ENCODE measurements at regions not wholly inside any gene's neighbourhood (a gene's known extent, or its start where the extent isn't known, plus 50 kb on each side); places are given as distances from the start of the nearest gene placed in this dataset.

DNA sequence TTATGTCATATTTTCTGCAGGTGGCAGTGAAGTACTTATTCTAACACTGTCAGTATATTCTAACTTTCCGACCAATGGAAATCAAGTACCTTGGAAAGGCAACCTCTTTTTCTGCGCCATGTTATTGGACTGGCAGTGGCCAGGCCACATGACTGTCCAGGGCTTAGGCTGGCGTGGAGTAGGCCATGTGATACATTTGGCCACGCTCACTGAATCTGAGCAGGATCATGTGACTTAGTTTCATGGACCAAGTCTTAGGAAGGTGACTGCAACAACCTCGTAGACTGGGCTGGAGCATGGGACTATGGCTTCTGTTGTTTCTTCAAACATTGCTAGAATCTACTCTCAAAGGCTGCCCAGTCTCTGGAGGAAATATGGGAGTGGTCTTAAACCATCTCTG, 60.4 kb upstream of the HAAO start:
- no peak for DNase-seq (ENCODE audit: low read depth, low spot score)
- no peak overlapping the region for H3K4me3 ChIP-seq (ENCODE audit: low read length)

DNA sequence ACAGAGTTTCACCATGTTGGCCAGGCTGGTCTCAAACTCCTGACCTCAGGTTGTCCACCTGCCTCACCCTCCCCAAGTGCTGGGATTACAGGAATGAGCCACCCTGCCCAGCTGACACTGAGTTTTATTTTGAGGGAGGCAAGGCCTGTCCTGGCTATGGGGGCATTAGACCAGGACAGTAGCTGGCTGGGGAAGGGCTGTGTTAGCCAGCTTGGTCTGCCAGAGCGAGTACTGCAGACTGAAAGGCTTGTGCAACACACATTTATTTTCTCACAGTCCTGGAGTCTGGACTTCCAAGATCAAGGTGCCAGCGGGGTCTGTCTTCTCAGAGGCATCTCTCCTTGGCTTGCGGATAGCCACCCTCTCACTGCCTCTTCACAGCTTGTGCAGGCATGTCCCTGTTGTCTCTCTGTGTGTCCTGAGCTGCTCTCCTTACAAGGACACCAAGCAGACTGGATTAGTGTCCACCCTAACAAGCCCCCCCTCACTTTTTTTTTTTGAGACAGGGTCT, 59.4 kb upstream of the HAAO start:
- H3K4me3 ChIP-seq (ENCODE audit: low read length), result no peak overlapping the region
- DNase-seq (ENCODE audit: low read depth, low spot score), result no peak

DNA sequence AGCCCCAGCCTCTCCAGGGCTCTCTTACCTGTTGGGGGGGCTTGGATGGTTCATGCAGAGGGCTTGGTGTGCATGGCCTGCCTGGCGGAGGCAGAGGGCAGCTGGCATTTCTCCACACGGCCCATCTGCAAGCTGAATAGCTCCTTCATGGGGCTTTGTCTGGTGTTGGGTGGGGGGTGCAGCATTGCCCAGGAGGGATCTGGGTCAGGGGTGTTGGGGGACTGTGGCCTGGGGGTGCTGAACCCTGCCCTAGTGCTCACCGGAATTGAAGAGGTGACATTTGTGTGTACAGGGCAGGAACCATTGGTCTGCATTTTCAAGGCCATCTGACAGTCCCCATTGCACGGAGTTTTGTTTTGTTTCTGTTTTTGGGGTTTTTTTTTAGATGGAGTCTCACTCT, 58.8 kb upstream of the HAAO start:
- no peak for DNase-seq (ENCODE audit: low read depth, low spot score)
- no peak overlapping the region for H3K4me3 ChIP-seq (ENCODE audit: low read length)

DNA sequence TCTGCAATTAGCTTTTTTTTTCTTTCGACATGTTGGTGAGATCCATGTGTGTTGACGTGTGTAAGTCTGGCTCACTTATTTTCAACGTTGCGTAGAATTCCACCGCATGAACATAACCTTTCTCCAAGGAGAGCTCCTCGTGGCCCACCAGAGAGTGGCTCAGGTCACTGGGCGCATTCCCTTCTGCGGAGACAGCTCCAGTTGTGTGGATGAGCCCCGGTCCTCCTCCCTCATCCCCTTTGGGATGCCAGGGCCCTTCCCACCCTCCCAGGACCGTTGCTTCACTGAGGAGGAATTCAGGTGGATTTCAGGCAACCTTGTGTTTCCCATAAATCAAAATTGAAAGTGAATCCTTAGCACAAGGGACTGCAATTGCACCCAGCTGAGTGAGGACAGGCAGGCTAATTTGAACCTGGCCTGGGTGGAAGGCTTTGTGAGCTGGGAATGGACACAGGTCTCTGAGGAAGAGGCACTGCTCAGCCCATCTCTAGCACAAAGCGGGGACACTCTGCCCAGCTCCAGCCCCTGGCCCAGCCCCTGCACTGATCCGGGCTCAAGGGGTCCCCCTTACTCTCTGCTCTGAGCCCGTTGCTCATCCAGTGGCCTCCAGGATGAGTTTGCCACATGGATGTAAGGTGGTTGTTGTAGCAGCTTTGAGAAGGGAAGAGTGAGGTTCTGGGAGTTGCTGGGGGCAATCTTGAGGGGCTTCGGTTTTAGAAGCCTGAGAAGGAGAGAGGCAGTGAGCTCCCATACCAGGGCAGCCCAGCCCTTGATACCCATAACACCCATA, 57.8 kb upstream of the HAAO start:
- DNase-seq (ENCODE audit: low read depth, low spot score), result no peak
- H3K4me3 ChIP-seq (ENCODE audit: low read length), result no peak overlapping the region

DNA sequence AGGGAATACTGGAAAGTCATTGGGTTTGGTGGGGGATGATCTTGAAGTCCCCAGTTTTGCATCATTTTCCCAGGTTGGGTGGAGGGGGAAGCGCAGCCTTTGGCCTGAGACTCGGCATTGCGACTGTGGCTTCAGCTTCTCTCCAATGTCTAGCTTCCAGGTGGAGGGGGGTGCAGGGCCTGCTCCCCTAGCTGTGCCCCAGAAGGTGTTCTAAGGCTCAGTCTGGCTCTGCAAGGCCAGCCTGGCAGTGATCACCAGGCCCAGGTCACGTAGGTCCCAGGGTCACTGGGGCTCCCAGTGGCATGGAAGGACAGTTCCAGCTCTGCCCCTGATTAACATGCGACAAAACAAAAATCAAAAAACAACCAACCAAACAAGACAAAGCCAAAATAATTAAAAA, 56.9 kb upstream of the HAAO start:
- no peak for DNase-seq (ENCODE audit: low read depth, low spot score)
- no peak overlapping the region for H3K4me3 ChIP-seq (ENCODE audit: low read length)

DNA sequence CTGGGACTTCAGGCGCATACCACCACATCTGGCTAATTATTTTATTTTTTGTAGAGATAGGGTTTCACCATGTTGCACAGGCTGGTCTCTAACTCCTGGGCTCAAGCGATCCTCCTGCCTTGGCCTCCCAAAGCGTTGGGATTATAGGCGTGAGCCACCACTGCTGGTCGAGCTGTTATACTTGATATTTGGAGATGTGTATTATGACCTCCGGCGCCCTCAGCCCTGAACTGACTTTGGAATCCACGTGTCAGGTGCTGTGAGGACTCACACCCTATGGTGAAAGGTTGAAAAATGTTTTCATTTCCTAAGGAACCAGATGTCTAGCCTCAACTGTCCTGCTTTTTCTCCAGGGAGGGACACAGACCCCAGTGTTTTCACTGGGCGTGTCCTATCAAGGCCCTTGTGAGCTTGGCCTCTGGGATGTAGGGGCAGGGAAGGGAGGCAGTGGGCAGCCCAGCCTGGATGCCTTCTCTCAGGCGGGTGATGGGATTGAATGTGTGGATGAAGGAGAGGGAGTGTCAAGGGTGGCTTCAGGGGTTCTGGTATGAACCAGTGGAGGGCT, 56.4 kb upstream of the HAAO start:
- H3K4me3 ChIP-seq (ENCODE audit: low read length), result no peak overlapping the region
- no peak for DNase-seq (ENCODE audit: low read depth, low spot score)

DNA sequence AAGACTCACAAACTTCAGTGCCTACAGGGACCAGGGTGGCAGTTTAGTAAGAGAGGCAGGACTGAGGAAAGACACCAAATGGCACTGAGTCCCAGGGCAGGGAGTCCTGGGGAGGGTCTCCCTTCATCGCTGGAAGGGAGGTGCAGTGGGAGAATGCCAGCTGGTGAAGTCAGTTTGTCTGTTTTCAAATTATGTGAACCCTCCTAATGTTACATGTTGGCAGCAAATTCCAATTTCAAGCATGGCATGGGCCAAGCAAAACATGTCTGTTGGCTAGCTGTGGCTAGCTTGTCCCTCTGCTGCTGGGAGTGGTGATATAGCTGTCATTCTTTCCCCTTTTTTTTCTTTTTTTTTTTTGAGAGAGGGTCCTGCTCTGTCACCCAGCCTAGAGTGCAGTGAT, 55.9 kb upstream of the HAAO start:
- no peak for DNase-seq (ENCODE audit: low read depth, low spot score)

DNA sequence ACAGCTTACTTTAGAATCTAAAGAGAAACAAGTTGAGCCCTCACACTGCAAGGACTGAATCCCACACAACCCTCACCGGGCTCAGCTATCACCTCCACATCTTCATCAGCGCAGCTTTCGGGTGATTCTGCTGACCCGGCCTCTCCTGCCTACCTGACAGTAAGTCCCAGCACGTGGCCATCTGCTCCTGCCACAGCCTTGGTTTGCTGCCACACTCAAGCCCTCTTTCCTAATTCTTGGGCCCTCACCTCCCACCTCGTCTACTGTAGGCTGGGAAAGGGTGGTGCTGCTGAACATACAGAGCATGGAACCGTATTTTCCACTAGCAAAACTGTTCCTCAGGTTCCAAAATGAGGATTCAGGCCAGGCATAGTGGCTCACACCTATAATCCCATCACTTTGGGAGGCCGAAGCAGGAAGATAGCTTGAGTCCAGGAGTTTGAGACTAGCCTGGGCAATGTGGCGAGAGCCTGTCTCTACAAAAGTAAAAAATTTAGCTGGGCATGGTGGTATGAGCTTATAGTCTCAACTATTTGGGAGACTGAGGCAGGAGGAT, 55.3 kb upstream of the HAAO start:
- H3K4me3 ChIP-seq (ENCODE audit: low read length), result no peak overlapping the region
- no peak for DNase-seq (ENCODE audit: low read depth, low spot score)

More for the DNA sequence above, 55.9 kb upstream of the HAAO start:
- no peak overlapping the region for H3K4me3 ChIP-seq (ENCODE audit: low read length)

DNA sequence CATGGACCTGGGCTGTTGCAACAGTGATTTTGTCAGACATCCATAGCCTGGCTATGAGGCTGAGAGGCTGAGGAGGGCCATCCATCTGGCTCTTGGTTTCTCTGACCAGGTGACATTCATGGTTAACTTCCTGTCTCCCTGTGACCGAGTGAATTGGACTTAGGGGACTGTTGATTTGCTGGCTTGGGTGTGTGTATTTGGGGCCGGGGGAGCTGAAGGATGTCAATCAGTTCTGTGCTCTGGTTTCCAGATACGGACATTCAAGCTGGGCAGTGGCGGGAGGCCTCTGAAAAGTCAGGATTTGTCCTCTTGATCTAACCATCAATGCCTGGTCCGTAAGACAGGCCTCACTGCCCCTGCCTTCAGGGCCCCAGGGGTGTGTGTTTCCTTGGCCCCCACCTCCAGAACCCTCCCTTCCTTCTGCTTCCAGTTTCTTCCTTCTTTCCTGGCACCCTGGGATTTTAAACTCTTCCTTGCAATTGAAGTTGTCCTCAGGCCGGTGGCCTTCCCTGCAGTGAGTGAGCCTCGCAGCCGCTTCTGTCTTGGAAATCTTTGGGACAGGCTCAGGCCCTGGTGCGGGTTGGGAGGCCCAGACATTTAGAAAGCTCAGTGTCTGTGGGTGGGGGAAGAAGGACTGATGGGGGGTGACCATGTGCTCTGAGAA, 54.7 kb upstream of the HAAO start:
- no peak overlapping the region for H3K4me3 ChIP-seq (ENCODE audit: low read length)

DNA sequence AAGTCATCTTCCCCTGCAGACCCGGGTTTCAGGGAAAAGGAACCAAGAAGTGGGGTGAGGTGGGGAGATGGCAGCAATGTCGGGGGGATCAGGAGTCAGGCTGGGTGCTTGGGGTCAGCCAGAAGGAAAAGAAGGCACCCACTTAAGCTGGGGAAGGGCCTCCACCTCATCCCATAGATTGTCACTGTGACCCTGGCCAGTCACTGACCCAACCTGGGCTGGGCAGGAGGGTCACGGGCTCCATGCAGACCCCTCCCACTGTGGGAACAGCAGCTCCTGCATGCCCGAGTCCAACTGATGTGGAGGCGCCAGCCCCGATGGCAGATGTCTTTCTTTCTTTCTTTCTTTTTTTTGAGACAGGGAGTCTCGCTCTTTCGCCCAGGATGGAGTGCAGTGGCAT, 53.6 kb upstream of the HAAO start:
- H3K4me3 ChIP-seq (ENCODE audit: low read length), result no peak overlapping the region
- DNase-seq (ENCODE audit: low read depth, low spot score), result no peak

More for the DNA sequence above, 54.7 kb upstream of the HAAO start:
- DNase-seq (ENCODE audit: low read depth, low spot score), result no peak

DNA sequence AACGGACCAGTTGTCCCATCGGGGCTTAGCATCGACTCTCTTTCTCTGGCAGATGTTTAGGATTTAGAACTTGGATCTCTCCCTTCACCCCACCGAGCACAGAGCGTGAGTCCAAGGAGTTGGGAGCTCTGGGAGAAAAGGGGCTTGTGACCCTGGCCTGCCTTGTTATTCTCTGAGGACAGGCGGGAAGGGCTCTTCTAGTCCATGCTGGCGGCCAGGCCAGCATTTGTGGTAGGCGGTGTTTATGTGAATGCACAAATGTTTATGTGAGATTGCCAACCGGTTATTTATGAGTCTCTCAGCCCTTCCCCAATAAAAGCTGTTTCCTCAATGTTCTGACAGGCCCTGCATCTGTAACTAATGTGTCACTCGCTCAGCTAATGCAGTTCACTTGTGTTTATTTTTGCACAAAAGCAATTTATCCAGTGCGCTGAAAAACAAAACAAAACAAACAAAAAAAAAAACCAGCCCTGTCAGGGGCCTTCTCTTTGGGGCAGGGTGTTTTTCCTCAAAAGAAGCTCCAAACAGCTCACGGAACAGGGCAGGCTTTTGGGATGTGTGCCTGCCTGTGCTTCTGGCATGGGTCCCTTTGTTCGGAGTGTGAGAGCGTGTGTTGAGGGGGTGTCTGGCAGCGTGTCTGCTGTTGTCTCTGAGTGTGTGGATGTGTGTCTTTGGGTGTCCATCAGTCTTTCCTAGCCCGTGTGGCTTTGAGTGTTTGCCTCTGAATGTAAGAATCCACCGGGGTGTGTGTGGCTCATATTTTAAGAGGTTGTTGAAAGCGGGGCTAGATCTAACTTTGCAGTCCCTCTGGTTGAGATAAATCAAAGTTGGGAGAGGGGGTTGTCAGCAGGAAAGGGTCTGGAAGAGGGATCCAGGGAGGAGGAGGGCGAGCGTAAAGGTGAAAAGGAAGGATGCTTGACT, 52.8 kb upstream of the HAAO start:
- no peak for DNase-seq (ENCODE audit: low read depth, low spot score)
- no peak overlapping the region for H3K4me3 ChIP-seq (ENCODE audit: low read length)

DNA sequence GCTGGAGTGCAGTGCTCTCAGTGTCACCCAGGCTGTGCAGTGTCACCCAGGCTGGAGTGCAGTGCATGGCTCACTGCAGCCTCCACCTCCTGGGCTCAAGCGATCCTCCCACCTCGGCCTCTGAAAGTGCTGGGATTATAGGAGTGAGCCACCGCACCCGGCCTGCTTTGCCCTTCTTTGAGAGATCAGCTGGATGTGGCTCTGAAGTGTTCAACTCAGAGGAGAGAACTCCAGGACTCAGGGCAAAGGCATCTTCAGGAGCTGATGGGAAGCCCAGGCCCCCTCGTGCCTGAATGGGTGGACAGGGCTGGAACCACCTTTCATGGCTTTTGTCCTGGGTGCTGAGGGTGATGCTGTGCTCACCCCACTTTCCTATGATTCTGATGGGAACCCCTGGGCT, 52.0 kb upstream of the HAAO start:
- H3K4me3 ChIP-seq (ENCODE audit: low read length), result no peak overlapping the region
- no peak for DNase-seq (ENCODE audit: low read depth, low spot score)

DNA sequence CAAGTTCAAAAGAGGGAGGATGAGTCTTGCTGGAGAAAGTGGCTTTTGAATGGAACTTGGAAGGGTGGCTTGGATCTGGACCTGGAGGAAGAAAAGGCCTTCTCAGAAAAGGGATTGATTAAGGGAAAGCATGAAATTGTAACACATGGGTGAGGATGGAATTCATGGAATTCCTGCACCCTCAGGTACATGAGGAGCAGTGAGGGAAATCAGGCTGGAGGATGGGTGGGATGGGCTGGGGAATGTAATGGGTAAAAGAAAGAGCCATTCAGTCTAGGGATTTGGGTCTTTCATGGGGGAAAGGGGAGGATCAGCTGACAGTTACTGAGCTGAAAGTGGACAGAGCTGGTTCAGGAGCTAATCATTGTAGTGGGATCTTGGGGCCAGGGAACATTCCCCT, 51.2 kb upstream of the HAAO start:
- H3K4me3 ChIP-seq (ENCODE audit: low read length), result no peak overlapping the region
- DNase-seq (ENCODE audit: low read depth, low spot score), result no peak

DNA sequence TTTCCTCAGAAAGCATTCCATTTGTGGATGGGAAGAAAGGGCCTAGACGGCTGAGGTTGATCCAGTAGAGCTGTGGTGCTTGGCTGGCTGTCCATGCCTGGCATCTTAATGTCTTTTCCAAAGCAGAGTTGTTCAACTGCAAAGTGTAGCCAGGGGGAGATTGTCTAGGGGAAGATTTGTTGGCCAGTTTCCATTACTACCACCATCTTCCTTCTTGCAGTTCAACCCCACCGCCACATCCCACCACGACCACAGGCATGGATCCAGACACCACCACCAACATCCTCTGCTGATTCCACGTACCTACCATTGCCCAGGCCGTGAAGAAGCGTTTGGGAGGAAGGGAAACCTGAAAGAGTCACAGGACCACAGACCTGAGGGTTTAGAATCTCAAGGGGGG, 50.7 kb upstream of the HAAO start:
- peak; percentile 16 for DNase-seq (ENCODE audit: low read depth, low spot score)
- H3K4me3 ChIP-seq (ENCODE audit: low read length), result no peak overlapping the region

DNA sequence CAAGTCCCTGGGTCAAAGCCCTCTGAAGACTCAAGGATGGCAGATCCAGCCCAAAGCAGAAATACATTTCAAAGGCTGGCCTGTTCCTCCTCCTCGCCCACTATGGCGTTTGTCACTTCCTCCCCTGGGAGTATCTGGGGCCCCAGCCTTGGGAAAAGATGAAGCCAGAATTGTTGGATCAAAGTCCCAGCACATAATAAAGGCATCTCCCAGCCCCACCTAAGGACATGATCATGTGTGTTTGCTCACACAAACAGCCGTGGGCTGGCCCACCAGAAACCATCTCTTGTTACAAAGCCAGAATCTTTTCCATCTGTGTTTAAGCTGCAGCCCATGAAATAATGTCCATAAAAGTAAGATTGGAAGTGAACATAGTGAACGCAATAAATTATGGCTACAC, 50.1 kb upstream of the HAAO start:
- DNase-seq (ENCODE audit: low read depth, low spot score), result no peak
- H3K4me3 ChIP-seq (ENCODE audit: low read length), result no peak overlapping the region
